NK-92 treated with Interleukin-12 subunit alpha and Interleukin-12 subunit beta, amount 100 ng/mL, for 24 hours (cell line): ENCODE measurements at regions not wholly inside any gene's neighbourhood (a gene's known extent, or its start where the extent isn't known, plus 50 kb on each side); places are given as distances from the start of the nearest gene placed in this dataset.

ENCODE experiments used
- DNase-seq: peaks from one replicate; lab custom pipeline; 2025; lab: John Stamatoyannopoulos, UW

DNA sequence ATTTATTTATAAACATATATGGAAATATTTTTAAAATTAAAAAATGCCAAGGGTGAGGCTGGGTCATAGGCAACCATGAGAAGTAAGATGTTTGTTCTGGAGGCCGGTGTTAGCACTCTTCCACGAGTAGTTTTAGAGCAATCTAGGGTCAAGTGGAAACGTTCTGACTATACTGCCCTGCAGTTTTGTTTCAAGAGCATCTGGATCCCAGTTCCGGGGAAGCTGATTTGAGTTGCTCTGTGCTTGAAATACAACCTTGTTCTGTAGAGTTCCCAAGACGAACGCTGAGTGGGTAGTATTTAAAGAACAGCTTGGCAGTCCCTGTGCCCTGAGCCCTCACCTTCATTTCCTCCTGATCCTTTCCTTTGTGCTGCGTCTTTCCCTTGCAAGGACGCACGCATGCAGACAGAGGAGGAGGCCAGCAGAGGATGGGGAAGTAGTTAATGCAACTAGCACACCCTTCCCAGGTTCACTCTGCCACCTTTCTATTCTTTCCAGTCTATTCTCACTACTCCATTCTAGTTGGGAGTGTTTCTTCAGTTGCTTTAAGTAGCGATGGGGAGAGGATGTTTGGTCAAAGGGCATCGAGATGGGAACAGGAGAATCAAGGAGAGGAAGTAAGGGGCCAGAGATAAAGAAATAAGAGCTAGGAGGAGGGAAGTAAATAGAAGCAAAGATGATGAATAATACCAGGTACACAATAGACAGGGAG, 68.3 kb upstream of the ZSWIM6 start:
- no peak for DNase-seq

DNA sequence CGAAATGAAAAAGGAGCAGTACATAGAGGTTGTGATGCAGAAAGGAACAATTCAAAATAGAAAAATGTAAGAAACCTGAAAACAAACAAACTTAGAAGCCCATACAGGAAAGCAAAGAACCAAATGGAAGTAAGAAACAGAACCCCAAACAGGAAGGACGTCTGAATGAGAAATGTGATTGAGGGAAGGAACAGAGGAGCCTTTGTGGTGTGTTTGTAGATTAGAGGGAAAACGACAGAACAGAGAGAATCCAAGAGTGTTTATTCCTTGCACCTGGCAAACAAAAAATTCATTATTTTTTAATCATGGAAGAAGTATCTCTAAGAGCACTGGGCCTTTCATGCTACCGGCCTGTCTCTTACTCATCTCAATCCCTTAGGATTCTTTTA, 67.8 kb upstream of the ZSWIM6 start:
- DNase-seq = no peak

DNA sequence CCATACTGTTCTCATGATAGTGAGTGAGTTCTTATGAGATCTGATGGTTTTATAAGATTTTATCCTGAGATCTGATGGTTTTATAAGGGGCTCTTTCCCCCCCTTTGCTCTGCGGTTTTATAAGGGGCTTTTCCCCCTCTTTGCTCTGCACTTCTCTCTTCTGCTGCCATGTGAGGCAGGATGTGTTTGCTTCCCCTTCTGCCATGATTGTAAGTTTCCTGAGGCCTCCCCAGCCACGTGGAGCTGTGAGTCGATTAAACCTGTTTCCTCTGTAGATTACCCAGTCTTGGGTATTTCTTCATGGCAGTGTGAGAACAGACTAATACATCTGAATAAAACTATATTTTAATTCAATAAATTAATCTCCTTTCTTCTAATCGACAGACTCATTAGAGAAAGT, 64.9 kb upstream of the ZSWIM6 start:
- no peak for DNase-seq

- no peak for DNase-seq
Measured at GRCh38 chr5:61268871-61269270, 63.2 kb upstream of the ZSWIM6 start.

DNA sequence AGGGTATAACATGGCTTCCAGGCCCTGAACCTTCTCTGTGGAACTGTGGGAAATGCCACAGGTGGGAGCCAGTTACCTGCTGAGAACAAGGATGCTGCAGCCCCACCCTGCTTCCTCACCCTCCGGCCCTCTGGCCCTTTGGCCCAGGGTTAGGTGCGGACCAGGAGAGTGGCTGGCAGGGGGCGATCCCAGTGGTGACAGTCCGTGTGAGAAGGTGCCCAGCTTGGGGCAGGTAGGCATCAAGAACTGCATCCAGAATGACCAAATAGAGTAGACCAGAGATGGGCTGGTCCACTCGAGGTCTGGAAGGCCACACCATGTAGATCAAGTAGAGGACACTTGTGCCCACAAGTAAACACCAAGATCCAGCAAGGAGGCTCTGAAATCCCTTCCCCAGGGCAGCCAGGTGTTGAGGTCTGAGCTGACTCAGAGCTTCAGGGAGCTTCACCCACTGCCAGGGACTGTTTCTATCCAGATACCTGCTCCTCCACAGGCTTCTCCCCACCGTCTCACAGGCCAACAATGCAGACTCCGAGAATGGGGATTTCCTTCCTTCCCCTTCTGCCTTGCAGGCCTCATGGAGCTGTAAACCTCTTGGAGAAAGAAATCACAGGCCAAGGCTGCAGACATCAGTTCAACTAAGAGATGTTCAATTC, 61.4 kb upstream of the ZSWIM6 start:
- DNase-seq = no peak

GRCh38 chr5:61272688-61273087, 59.4 kb upstream of the ZSWIM6 start:
- DNase-seq = no peak

- no peak for DNase-seq
Measured at GRCh38 chr5:61273279-61273975, 58.6 kb upstream of the ZSWIM6 start.

GRCh38 chr5:61274511-61274911, 57.5 kb upstream of the ZSWIM6 start:
- no peak for DNase-seq

DNA sequence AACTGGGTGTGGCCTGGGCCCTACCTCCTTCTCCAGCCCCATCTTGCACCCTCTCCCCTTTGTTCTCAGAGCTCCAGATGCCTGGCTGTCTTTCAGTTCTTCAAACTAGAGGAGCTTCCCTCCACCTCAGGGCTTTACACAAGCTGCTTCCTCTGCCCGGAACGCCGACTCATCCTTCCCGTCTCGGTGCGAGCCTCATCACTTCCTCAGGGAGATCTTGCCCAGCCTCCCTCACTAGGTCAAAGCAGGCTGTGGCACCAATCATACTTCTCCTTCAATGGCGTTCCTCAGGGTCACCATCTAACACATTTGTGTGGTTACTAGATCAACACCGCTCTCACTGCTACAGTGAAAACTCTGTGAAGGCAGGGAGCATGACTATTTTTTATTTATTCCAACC, 56.2 kb upstream of the ZSWIM6 start:
- no peak for DNase-seq

DNA sequence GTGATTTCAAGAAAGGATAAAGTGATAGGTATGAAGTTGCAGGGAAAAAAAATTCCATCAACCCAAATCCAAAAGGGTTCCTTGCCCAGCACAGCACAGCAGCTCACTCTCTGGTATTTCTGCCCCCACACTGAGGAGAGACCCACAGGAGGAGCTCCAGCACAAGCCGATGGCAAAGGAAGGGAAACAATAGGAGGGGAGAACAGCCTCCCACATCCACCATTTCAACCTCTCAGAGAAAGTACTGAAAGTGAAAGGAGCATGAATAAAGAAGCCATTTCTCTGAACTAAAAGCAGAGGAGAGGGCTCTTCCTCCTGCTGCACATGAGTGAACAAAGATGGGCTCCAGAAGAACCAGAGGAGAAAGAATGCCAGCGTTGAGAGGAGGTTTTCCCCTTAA, 54.9 kb upstream of the ZSWIM6 start:
- DNase-seq = no peak

GRCh38 chr5:61277781-61278180, 54.3 kb upstream of the ZSWIM6 start:
- no peak for DNase-seq

DNA sequence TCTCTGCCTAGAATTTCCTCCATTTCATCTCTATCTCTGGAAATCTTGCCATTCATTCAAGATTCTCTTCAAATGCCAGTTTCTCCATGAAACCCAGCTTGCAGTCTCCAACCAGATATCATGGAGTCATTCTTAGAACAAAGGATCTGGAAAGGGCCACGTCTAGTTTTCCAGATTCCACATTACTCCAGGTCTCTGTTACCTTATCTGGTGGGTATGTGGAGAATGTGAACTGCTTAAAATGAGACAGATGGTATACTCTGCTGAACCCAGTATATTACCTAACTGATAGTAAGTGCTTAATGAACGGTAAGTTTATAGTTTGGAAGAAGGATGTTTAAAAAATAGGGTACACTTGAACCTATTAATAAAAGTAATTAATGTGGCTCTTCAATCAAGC, 52.3 kb upstream of the ZSWIM6 start:
- no peak for DNase-seq

- no peak for DNase-seq
Measured at GRCh38 chr5:61280205-61280604, 51.9 kb upstream of the ZSWIM6 start.

DNA sequence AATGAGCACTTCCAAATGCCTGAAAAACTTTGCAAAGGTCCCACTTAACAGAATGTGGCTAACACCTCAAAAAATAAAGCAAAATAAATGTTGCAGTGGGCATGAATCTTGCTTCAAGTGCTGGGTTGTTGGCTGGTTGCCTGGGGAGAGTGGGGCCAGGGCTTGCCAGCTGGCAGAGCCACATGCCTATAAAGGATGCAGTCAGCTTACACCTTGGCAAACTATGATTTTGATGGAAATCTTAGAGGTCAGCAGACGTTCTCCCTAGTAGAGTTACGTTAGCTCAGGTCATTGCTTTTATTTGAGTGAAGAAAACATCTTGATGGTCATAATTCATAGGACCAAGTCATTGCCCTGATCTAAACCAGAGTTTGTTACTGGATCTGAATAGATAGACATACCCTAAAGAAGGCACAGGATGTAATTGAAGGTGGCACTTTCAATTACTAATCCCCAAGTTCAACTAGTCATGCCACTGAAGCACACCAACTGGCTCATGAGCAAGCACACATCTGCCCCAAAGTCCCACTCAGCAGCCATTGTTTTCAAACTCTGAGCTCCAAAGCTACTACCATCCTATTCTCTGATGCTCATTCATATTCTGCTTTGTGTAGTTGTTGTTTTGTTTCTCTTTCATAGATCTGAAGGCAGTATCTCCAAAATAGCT, 51.2 kb upstream of the ZSWIM6 start:
- no peak for DNase-seq

- DNase-seq = no peak
Measured at GRCh38 chr5:61281686-61282085, 50.4 kb upstream of the ZSWIM6 start.
